HG02884 (cell line): ENCODE measurements at regions not wholly inside any gene's neighbourhood (a gene's known extent, or its start where the extent isn't known, plus 50 kb on each side); places are given as distances from the start of the nearest gene placed in this dataset.

Source experiments
- ATAC-seq: cut with Tn5 transposase; IDR thresholded peaks from one replicate; pipeline ENCODE4 v1.9.1; 2021; ENCODE audit warnings: mild to moderate bottlenecking, moderate library complexity; ENCODE audit not compliant: unreplicated experiment

GRCh38 chr2:105574796-105575344 lies 169.8 kb upstream of the NCK2 start:
- no peak for ATAC-seq

DNA sequence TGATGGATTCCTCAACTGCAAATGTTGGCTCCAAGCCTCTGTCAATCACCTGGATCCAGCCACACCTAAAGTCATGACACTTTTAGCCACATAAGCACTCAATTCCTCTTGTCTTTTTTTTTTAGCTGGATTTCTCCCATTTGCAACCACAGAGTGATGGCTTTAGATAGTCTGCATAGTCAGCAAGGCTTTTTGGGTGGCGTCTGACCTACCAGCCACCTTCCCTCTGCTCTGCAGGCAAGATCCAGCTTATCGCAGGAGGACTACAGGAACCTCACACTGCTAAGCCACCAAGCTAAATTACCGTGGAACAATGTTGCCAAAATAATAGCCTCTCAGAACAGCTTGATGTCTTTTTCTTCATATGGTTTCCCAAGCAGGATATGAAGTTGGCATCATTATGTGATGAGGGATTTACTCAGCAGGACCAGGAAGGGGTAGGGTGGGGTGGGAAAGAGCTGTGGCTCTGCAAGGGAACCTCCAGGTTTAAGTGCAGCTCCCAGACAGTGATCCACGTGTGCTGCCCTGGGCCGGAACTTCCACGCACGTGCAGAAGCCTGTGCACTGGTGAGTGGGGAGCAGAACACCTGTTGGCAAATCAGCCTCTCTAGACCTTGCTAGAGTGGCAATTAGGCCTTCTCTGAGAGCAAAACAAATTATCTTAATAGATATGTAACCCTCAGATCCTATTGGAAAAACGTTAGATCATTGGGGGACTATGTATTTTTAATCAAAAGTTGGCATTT lies 170.6 kb upstream of the NCK2 start:
- ATAC-seq = no peak

GRCh38 chr2:105573490-105573889 lies 171.2 kb upstream of the NCK2 start:
- ATAC-seq = no peak

GRCh38 chr2:105571445-105571987 lies 172.7 kb upstream of the FHL2 start:
- no peak for ATAC-seq

- ATAC-seq = no peak
Measured at GRCh38 chr2:105570757-105571156, 171.9 kb upstream of the FHL2 start.

- ATAC-seq = no peak
Measured at GRCh38 chr2:105570326-105570725, 171.5 kb upstream of the FHL2 start.

GRCh38 chr2:105569606-105570005 lies 170.8 kb upstream of the FHL2 start:
- no peak for ATAC-seq

DNA sequence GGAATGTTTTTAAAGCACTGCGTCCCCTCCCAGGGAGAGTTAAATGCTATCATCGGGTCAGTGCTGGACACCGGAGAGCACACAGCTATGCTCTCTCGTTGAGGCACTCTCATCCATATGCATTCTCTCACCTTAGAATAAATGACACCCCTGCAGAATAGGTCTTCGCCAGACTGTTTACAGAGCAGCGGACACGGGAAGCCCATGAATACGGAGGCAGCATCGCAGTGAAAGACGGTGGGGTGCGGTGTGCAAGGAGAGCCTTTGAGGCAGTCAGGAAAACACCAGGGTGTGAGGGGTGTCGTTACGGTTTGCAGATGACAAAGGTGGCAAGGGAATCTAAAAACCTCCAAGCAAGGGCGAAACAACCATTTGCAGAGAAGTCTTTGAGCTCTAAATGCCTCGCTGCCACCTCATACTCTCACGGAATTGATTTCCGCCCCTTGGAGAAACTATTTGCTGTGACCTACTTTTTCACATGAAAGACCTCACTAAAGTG lies 169.2 kb upstream of the FHL2 start:
- no peak for ATAC-seq

- no peak for ATAC-seq
Measured at GRCh38 chr2:105563000-105563719, 164.3 kb upstream of the FHL2 start.

- ATAC-seq = no peak
Measured at GRCh38 chr2:105561401-105561800, 162.6 kb upstream of the FHL2 start.

DNA sequence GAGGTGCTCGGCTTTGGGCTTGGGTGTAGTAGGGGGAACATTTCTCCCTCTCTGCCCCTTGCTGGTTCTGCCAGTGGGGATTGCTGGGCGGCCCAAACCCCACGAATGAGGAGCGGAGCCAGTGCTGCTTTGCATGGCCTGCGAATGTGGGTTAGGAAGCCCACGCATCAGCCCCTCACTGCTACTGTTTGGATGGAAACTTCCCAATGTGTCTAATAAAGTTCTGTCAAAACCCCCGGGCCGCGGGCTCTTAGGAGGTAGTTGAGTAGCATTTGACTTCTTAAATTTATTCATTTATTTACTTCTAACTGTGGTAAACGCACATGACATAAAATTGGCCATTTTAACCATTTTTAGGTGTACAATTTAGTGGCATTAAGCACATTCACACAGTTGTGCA lies 161.3 kb upstream of the FHL2 start:
- no peak for ATAC-seq

GRCh38 chr2:105557021-105557920 lies 158.4 kb upstream of the FHL2 start:
- ATAC-seq = no peak

DNA sequence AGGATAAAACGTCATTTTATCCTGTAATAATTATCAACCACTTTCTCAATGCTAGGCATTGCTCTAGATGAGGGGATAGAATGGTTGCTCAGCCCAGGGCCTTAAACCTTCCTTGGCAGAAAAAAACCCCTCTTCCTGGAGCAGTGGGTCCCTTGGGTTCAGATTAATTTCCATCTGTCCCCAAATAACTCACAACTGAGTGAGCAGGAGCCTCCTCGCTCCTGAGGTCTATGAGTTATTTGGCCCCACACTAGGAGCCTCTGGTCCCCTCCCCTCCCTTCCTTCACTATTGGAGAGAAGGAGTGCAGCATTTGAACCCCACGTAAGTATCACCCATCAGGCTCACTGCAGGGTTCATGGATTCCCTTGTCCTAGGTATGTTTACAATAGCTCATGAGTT lies 157.5 kb upstream of the FHL2 start:
- ATAC-seq = no peak

- ATAC-seq = no peak
Measured at GRCh38 chr2:105554235-105554634, 155.4 kb upstream of the FHL2 start.

DNA sequence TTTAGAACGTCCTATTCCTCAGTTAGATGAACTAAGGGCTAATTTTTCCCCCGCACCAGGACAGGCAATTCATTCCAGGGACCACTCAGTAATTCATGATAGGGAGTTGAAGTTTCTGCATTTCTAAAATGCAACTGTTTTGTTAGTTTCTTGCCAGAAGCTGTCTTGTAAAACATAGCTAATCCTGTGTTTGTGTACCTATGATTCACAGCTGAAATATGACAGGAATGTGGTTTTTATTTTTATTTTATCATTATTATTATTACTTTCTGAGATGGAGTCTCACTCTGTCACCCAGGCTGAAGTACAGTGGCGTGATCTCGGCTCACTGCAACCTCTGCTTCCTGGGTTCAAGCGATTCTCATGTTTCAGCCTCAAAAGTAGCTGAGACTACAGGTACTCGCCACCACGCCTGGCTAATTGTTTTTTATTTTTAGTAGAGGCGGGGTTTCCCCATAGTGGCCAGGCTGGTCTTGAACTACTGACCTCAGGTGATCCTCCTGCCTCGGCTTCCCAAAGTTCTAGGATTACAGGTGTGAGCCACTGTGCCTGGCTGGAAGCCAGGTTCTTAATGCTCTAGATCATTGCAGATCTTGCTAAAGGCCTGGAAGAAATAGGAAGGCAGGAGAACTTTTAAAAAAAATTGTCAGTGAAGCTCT lies 154.8 kb upstream of the FHL2 start:
- ATAC-seq = no peak

DNA sequence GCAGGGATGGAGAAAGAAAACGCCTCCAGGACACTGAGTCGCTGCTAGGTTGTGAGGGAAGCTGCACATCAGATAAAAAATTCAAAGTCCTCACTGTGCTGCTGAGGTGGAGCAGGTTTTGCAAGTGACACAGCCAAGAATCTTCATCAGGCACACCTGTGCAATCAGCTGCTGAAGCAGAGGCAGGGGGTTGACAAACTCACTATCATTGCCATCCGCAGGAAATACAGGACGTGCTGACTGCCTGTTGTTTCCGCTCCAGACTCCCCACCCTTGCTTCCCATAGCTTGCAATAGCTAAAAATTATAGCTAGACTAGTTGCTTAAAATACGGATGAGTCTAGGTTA lies 147.8 kb upstream of the FHL2 start:
- no peak for ATAC-seq

DNA sequence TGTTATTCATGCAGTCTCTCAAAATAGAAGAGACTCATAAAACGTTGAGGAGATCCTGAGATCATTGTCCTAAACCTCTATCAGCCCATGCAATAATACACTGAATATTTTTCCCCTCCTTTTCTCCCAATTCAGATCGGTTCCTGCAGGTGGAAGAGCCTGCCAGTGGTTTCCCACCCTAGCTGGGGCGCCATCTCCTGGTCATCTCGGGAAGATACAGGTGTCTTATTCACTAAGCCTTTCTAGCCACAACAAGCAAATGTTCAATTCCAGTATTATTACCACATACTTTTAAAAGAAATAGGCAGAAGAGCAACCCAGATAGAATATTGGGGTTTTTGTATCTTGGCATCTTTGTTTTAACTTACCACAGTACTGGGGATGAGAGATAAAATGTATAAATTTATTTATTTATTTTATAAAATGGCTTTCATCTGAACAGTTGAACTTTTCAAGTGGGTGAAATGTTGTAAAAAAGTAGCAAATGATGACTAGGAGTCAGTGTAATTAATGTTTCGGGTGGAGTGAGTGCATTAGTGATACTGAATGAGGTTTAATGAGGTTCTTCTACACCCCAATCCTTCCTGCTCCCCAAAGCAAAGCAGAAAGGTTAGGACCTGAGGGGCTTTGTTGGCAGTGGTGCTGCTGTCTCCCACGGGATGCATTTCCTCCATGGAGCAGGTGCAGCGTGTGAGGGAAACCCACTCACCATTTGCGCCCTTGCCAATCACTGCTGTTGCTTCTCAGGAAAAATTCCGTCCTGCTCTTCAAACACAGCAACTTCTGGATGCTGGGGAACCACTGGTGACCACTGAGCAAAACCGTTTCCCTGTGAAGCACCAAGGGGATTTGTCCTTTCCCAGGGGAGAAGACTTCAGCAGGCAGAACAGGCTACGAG lies 147.1 kb upstream of the FHL2 start:
- ATAC-seq = peak; percentile 55

DNA sequence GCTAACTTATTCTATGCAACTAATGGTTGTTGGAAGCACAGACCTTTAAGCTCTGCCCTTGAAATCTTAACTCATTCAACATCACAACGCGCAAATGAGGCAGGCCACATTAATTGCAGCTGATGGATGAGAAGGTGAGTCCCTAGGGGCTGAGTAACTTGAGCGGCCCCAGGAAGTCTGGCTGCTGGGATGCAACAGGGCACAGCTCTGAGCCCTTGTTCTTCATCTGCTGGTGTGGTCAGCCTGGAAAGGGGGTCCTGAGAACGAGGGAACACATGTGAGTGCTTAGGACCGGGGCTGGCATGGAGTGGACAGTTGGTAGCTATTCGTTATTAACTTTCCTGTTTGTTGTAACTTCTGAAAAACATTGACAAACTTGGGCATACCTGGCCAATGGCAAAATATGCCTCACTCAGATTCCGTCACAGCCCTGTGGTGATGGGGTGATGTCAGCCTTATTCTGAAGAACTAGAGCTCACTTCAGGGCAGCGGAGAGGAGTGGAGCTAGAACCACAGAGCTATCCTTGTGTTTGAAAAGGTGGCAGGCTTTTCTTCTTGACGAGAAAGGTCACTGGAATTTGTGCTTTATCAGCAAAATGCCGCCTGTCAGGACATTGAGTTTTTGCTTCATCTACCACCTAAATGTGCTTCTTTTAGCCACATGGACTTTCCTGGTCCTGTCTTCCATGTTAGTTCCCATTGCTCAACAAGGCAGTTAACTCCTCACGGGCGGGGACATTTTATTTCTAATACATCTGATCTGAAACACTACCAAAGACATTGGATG lies 145.9 kb upstream of the FHL2 start:
- ATAC-seq = no peak
